ENCODE measurements at regions not wholly inside any gene's neighbourhood (a gene's known extent, or its start where the extent isn't known, plus 50 kb on each side); places are given as distances from the start of the nearest gene placed in this dataset.
A peak's percentile ranks its signal among the peaks of the same experiment; 100 is the strongest.

DNA sequence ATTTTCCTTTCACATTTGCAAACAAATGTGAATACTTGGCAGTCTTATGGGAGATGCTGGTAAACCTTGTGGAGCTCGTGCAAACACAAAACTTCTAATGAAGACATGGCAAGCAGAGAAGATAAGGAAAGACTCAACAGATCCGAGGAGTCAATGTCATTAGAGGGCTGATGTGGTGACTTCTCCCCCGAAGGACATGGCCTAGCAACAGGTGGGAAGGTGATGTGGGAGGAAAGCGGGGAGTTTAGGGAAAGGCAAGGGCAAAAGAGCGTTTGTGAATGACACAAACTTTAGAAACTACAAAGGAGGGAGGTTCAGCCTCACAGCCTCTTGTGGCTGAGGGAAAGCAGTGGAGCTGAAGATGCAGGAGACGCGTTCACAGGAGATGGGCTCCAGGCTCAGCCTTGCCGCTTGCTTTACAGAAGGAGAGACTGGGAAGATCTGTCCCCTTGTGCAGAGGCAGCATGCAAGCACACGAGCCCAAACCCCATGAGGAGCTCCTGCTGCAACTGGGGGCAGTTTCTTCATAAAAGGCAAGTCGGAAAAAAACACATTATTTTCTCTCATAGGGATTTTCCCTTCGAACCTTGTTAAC is 86.6 kb downstream of the SOWAHC start:
- TF ChIP-seq, protein P1, sequence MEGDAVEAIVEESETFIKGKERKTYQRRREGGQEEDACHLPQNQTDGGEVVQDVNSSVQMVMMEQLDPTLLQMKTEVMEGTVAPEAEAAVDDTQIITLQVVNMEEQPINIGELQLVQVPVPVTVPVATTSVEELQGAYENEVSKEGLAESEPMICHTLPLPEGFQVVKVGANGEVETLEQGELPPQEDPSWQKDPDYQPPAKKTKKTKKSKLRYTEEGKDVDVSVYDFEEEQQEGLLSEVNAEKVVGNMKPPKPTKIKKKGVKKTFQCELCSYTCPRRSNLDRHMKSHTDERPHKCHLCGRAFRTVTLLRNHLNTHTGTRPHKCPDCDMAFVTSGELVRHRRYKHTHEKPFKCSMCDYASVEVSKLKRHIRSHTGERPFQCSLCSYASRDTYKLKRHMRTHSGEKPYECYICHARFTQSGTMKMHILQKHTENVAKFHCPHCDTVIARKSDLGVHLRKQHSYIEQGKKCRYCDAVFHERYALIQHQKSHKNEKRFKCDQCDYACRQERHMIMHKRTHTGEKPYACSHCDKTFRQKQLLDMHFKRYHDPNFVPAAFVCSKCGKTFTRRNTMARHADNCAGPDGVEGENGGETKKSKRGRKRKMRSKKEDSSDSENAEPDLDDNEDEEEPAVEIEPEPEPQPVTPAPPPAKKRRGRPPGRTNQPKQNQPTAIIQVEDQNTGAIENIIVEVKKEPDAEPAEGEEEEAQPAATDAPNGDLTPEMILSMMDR (conservative IDR thresholded peaks at IDR 0.05; ENCODE audit: control insufficient read depth, insufficient read depth, low read depth, low read length), result no peak
- no peak for DNase-seq (ENCODE audit: low read depth)
- H3K4me3 ChIP-seq (ENCODE audit: control insufficient read depth, low read depth, low read length), result no peak overlapping the region

DNA sequence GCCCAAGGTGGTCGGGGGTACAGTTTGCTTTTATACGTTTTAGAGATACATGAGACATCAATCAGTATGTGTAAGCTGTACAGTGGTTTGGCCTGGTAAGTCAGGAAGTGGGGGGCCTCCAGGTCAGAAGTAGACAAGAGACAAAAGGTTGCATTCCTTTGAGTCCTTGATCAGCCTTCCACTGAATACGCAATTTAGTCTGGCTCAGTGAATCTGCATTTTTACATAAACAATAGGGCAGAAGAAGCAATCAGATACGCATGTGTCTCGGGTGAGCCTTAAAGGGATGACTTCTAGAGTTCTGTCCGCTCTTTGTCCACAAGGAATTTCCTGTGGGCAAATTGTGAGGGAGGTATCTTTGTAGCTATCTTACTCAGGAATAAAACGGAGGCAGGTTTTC is 87.2 kb downstream of the SOWAHC start:
- TF ChIP-seq, protein P1 (conservative IDR thresholded peaks at IDR 0.05; ENCODE audit: control insufficient read depth, insufficient read depth, low read depth, low read length), result no peak
- no peak for DNase-seq (ENCODE audit: low read depth)
- no peak overlapping the region for H3K4me3 ChIP-seq (ENCODE audit: control insufficient read depth, low read depth, low read length)

DNA sequence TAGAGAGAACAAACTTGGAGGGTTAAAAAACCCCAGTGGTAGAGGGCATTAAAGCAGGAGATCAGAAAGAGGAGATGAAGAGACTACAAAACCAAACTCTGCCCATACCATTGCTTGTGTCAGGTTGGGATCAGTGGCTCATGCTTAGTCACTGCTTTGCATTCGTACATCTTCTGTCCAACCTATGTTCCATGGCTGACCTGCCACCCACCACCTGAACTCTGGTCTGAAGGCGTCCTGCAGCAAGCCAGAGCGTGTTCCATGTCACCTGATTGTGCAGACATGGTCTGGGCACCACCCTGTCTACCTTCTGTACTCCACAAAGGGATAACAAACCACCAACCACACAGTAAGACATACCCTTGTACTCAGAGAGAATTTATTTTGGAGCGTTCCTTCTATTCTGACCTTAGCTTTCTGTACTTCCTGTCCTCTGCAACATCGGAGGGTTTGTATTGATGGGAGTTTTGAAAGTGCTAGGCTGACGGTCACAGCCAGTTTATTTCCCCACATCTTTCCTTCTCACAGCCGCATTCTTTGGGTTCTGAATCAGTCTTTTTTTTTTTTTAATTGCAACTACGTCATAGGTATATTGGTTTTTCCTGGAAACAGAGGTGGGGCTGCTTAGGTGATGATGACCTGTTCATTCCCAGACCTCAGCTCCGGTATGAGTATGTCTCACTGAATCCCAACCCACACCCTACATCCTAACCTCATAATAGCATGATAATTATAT is 88.3 kb downstream of the SOWAHC start:
- H3K4me3 ChIP-seq (ENCODE audit: control insufficient read depth, low read depth, low read length), result no peak overlapping the region
- TF ChIP-seq, protein P1 (conservative IDR thresholded peaks at IDR 0.05; ENCODE audit: control insufficient read depth, insufficient read depth, low read depth, low read length), result no peak
- DNase-seq (ENCODE audit: low read depth), result peak; percentile 46

DNA sequence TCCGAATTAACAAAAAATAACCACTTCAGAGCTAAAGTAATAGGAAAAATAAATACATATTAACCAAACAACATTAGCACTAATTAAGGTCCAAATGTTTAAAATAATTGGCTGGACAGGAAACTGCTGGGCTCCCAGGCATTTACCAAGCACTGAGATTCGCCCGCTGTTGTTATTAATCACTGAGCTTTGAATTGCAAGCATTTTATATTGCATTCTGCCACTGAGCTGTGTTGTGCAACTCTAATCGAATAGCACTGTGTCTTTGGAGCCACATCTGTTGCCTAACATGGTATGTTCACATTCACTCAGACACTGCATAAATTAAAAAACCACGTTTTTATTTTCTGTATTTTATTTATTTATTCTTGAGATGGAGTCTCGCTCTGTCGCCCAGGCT is 88.9 kb downstream of the SOWAHC start:
- TF ChIP-seq, protein P1 (conservative IDR thresholded peaks at IDR 0.05; ENCODE audit: control insufficient read depth, insufficient read depth, low read depth, low read length), result no peak
- DNase-seq (ENCODE audit: low read depth), result peak; percentile 24
- no peak overlapping the region for H3K4me3 ChIP-seq (ENCODE audit: control insufficient read depth, low read depth, low read length)

DNA sequence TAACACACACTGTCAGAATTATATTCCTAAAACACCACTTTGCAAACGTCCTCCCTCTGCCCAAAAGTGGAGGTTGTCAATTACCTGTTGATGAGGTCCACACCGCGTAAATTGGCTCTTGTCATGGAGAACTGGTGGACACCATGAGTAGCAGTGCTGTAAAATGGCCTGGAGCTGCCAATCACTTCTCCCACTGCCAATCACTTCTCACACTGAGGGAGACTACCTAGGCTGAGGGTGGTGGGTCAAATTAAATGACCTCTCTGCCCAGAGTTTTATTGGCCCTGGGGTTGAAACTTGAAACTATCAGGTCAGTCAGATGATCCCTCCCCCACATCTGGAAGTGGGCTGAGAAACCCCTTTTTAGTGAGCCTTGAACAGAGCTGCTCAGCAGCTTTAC is 89.6 kb downstream of the SOWAHC start:
- no peak for DNase-seq (ENCODE audit: low read depth)
- H3K4me3 ChIP-seq (ENCODE audit: control insufficient read depth, low read depth, low read length), result no peak overlapping the region
- TF ChIP-seq, protein P1 (conservative IDR thresholded peaks at IDR 0.05; ENCODE audit: control insufficient read depth, insufficient read depth, low read depth, low read length), result no peak

DNA sequence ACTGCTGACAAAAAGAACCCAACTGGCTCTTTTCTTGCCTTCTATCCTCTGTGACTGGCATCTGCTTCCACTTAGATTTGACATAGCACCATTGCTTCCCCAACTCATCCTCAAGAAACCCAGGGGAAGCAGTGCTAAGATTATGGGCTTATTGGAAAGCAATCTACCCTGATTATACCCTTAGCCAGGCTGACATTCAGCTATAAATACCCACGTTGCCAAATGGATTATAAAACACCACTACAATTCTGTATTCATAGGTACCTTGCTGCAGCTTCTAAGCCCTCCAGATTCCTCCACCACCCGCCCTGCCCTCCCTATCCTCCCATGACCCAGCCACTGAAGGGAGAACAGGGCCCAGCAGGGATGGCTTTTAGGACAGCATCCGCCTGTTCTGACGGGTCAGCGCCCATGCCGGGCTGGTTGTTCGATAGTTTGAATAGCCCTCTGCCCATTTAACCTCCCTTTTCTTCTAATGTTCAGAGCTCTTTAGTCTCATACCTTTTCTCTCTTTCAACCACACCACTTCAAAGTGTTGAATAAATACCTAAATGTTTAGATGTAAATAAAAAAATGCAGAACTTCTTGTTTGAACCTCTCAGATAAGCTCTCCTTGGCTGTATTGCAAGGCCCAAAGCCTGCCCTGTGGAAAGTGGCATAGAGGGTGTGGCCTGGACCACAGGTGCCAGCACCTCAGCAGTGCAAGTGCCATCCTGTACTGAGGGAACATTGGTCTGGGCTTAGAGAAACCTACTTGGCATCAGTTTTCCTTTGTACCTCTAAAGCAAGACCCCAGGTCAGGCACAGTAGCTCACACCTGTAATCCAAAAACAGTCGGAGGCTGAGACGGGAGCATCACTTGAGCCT is 86.6 kb upstream of the RGPD5 start:
- H3K4me3 ChIP-seq (ENCODE audit: control insufficient read depth, low read depth, low read length), result no peak overlapping the region
- DNase-seq (ENCODE audit: low read depth), result no peak
- TF ChIP-seq, protein P1 (conservative IDR thresholded peaks at IDR 0.05; ENCODE audit: control insufficient read depth, insufficient read depth, low read depth, low read length), result no peak

All from fibroblast of mammary gland (primary cell).